ENCODE measurements at regions not wholly inside any gene's neighbourhood (a gene's known extent, or its start where the extent isn't known, plus 50 kb on each side); places are given as distances from the start of the nearest gene placed in this dataset.

- DNase-seq, result no peak
Measured at GRCh38 chr17:68658999-68659780, 58.0 kb upstream of the FAM20A start.

- DNase-seq, result no peak
Measured at GRCh38 chr17:68657576-68657975, 56.4 kb upstream of the FAM20A start.

GRCh38 chr17:68657166-68657565 lies 56.0 kb upstream of the FAM20A start:
- DNase-seq, result no peak

GRCh38 chr17:68656666-68657065 lies 55.5 kb upstream of the FAM20A start:
- DNase-seq, result no peak
